HT-29 (cell line): ENCODE measurements at regions not wholly inside any gene's neighbourhood (a gene's known extent, or its start where the extent isn't known, plus 50 kb on each side); places are given as distances from the start of the nearest gene placed in this dataset.

Experiments
- DNase-seq: peaks from one replicate; pipeline ENCODE4 v3.0.0-alpha.2; 2015; ENCODE audit warnings: low spot score

- DNase-seq, result no peak
These were observed 308.6 kb upstream of the PROX1 start for GRCh38 chr1:213679153-213679552.

- no peak for DNase-seq
These were observed 307.0 kb upstream of the PROX1 start for GRCh38 chr1:213680677-213681325.

- no peak for DNase-seq
These were observed 305.9 kb upstream of the PROX1 start for GRCh38 chr1:213681788-213682340.

- no peak for DNase-seq
These were observed 304.2 kb upstream of the PROX1 start for GRCh38 chr1:213683529-213683928.

GRCh38 chr1:213684454-213684853, 303.3 kb upstream of the PROX1 start:
- no peak for DNase-seq

- no peak for DNase-seq
These were observed 301.7 kb upstream of the PROX1 start for GRCh38 chr1:213685992-213686582.

- DNase-seq, result no peak
These were observed 300.8 kb upstream of the PROX1 start for GRCh38 chr1:213686983-213687382.

GRCh38 chr1:213687832-213688231, 299.9 kb upstream of the PROX1 start:
- DNase-seq, result no peak

GRCh38 chr1:213688655-213689054, 299.1 kb upstream of the PROX1 start:
- no peak for DNase-seq

GRCh38 chr1:213689260-213689659, 298.5 kb upstream of the PROX1 start:
- DNase-seq, result no peak

GRCh38 chr1:213690341-213690917, 297.3 kb upstream of the PROX1 start:
- DNase-seq, result no peak

- DNase-seq, result no peak
These were observed 295.5 kb upstream of the PROX1 start for GRCh38 chr1:213692321-213692720.

- no peak for DNase-seq
These were observed 293.9 kb upstream of the PROX1 start for GRCh38 chr1:213693864-213694263.

GRCh38 chr1:213697192-213697802, 290.5 kb upstream of the PROX1 start:
- DNase-seq, result no peak

GRCh38 chr1:213698092-213698702, 289.6 kb upstream of the PROX1 start:
- DNase-seq, result no peak

GRCh38 chr1:213702703-213703102, 285.1 kb upstream of the PROX1 start:
- no peak for DNase-seq

- no peak for DNase-seq
These were observed 282.8 kb upstream of the PROX1 start for GRCh38 chr1:213704941-213705340.

- peak; percentile 38 for DNase-seq
These were observed 275.8 kb upstream of the PROX1 start for GRCh38 chr1:213711833-213712490.

- DNase-seq, result no peak
These were observed 273.1 kb upstream of the PROX1 start for GRCh38 chr1:213714645-213715044.

GRCh38 chr1:213715182-213715581, 272.6 kb upstream of the PROX1 start:
- no peak for DNase-seq

GRCh38 chr1:213719462-213719861, 268.3 kb upstream of the PROX1 start:
- no peak for DNase-seq

- DNase-seq, result peak; percentile 28
These were observed 267.7 kb upstream of the PROX1 start for GRCh38 chr1:213720032-213720431.
